ENCODE measurements at regions not wholly inside any gene's neighbourhood (a gene's known extent, or its start where the extent isn't known, plus 50 kb on each side); places are given as distances from the start of the nearest gene placed in this dataset.

GRCh38 chr14:30034152-30034551 lies 106.5 kb upstream of the PRKD1 start:
- Histone ChIP-seq H3K9me3 (no peaks in the 10 kb centered on the region), H4K20me1 (ENCODE audit: insufficient read depth) (no peaks in the 10 kb centered on the region), H2AFZ (ENCODE audit: low read depth) (no peak overlapping the region), H3K27ac (ENCODE audit: low read depth in 2 of 2, low read length in 1 of 2) (no peak overlapping the region), H3K4me3 (ENCODE audit: low read depth in 2 of 2, low read length in 1 of 2) (no peak overlapping the region), H3F3A (replicated peaks; ENCODE audit: insufficient read depth) (no peaks in the 10 kb centered on the region), H3K36me3 (replicated peaks in 1 of 2; ENCODE audit: control insufficient read depth in 1 of 2, insufficient read depth in 2 of 2, low read length in 1 of 2) (no peaks in the 10 kb centered on the region), H3K4me1 (ENCODE audit: control insufficient read depth in 1 of 2, insufficient read depth in 2 of 2, low read depth in 1 of 2, low read length in 1 of 2) (no peaks in the 10 kb centered on the region), H3K4me2 (no peak overlapping the region), H3K9me2 (no peaks in the 10 kb centered on the region), H3K79me2 (ENCODE audit: insufficient read depth) (no peaks in the 10 kb centered on the region), H3K27me3 (ENCODE audit: insufficient read depth) (no peaks in the 10 kb centered on the region), H3K9ac (no peak overlapping the region)
- TF ChIP-seq MXI1 (IDR thresholded peaks at IDR 0.05; ENCODE audit: low read depth, low read length) (no peak), TAF1 (IDR thresholded peaks at IDR 0.05; ENCODE audit: borderline replicate concordance, low read depth, low read length) (no peak), JUND (IDR thresholded peaks at IDR 0.05) (no peak), FOSL2 (IDR thresholded peaks at IDR 0.05; ENCODE audit: borderline replicate concordance, low read depth) (no peak), RCOR1 (IDR thresholded peaks at IDR 0.05; ENCODE audit: low read length) (no peak), NFIC (IDR thresholded peaks at IDR 0.05; ENCODE audit: borderline replicate concordance) (no peak), RAD21 (IDR thresholded peaks at IDR 0.05; ENCODE audit: low read length) (no peak), MAX (IDR thresholded peaks at IDR 0.05; ENCODE audit: low read depth) (no peak), ELF1 (IDR thresholded peaks at IDR 0.05) (no peak), NRF1 (IDR thresholded peaks at IDR 0.05; ENCODE audit: low read depth, low read length) (no peak), EP300 (IDR thresholded peaks at IDR 0.05; ENCODE audit: borderline replicate concordance in 1 of 2, low read depth in 1 of 2, low read length in 1 of 2) (no peak), USF1 (IDR thresholded peaks at IDR 0.05; ENCODE audit: borderline replicate concordance, low read depth) (no peak), SIN3A (IDR thresholded peaks at IDR 0.05; ENCODE audit: borderline replicate concordance, low read depth, low read length) (no peak), YY1 (IDR thresholded peaks at IDR 0.05; ENCODE audit: low read depth) (no peak), FOXM1 (IDR thresholded peaks at IDR 0.05; ENCODE audit: low read depth) (no peak), CTCF (IDR thresholded peaks at IDR 0.05) (no peak)
- POLR2A ChIA-PET = no interaction called here
- 0% methylated on average over 1 of the region's 1 CpG for WGBS (ENCODE audit: low lambda C conversion rate)
- DNase-seq = no peak
- CTCF ChIA-PET = no interaction called here

GRCh38 chr14:30035361-30035760 lies 107.7 kb upstream of the PRKD1 start:
- Histone ChIP-seq H2AFZ (ENCODE audit: low read depth) (no peak overlapping the region), H3K9ac (no peak overlapping the region), H3K79me2 (ENCODE audit: insufficient read depth) (no peaks in the 10 kb centered on the region), H3K9me2 (no peaks in the 10 kb centered on the region), H3K9me3 (no peaks in the 10 kb centered on the region), H3K27ac (ENCODE audit: low read depth in 2 of 2, low read length in 1 of 2) (no peak overlapping the region), H3K4me2 (no peak overlapping the region), H3F3A (replicated peaks; ENCODE audit: insufficient read depth) (no peaks in the 10 kb centered on the region), H3K27me3 (ENCODE audit: insufficient read depth) (no peaks in the 10 kb centered on the region), H4K20me1 (ENCODE audit: insufficient read depth) (no peaks in the 10 kb centered on the region), H3K4me1 (ENCODE audit: control insufficient read depth in 1 of 2, insufficient read depth in 2 of 2, low read depth in 1 of 2, low read length in 1 of 2) (no peaks in the 10 kb centered on the region), H3K36me3 (replicated peaks in 1 of 2; ENCODE audit: control insufficient read depth in 1 of 2, insufficient read depth in 2 of 2, low read length in 1 of 2) (no peaks in the 10 kb centered on the region), H3K4me3 (ENCODE audit: low read depth in 2 of 2, low read length in 1 of 2) (no peak overlapping the region)
- POLR2A ChIA-PET = no interaction called here
- DNase-seq = no peak
- 4% methylated on average over 1 of the region's 1 CpG for WGBS (ENCODE audit: low lambda C conversion rate)
- CTCF ChIA-PET = interaction anchor here (0.6 to 1.3 kb wide), 2 partner anchors 11 to 127 kb away, joined by 3 read pairs; no protein-coding TSS in a partner anchor
- no peak for TF ChIP-seq TEAD4 (IDR thresholded peaks at IDR 0.05; ENCODE audit: borderline replicate concordance, insufficient read depth)
- TF ChIP-seq RXRA (IDR thresholded peaks at IDR 0.05; ENCODE audit: borderline replicate concordance, low read depth) = no peak
- TF ChIP-seq IRF3 (IDR thresholded peaks at IDR 0.05; ENCODE audit: low read depth, low read length) = no peak
- TF ChIP-seq EZH2phosphoT487 (IDR thresholded peaks at IDR 0.05; ENCODE audit: borderline replicate concordance, low read depth) = no peak
- TF ChIP-seq USF1 (IDR thresholded peaks at IDR 0.05; ENCODE audit: borderline replicate concordance, low read depth) = no peak
- TF ChIP-seq FOXM1 (IDR thresholded peaks at IDR 0.05; ENCODE audit: low read depth) = no peak
- no peak for TF ChIP-seq YY1 (IDR thresholded peaks at IDR 0.05; ENCODE audit: low read depth)
- TF ChIP-seq CHD2 (IDR thresholded peaks at IDR 0.05; ENCODE audit: low read length, partially characterized antibody) = no peak
- TF ChIP-seq SMC3 (IDR thresholded peaks at IDR 0.05; ENCODE audit: low read depth, low read length) = no peak
- TF ChIP-seq MEF2A (IDR thresholded peaks at IDR 0.05; ENCODE audit: borderline replicate concordance, low read depth) = no peak
- TF ChIP-seq MAX (IDR thresholded peaks at IDR 0.05; ENCODE audit: low read depth) = no peak
- no peak for TF ChIP-seq TAF1 (IDR thresholded peaks at IDR 0.05; ENCODE audit: borderline replicate concordance, low read depth, low read length)
- no peak for TF ChIP-seq POLR2AphosphoS5 (IDR thresholded peaks at IDR 0.05; ENCODE audit: low read depth, low read length)
- TF ChIP-seq FOXJ3 (CRISPR knock-in tag; IDR thresholded peaks at IDR 0.05) = no peak

Data from SK-N-SH (cell line).